GM12864 (cell line): ENCODE measurements at regions not wholly inside any gene's neighbourhood (a gene's known extent, or its start where the extent isn't known, plus 50 kb on each side); places are given as distances from the start of the nearest gene placed in this dataset.
"Not testable (repeated sequence)": the region's sequence is repeated elsewhere in the genome, so short reads cannot be mapped to it uniquely, and the experiment has no call there.

ENCODE experiments used
- DNase-seq: peaks from one replicate; pipeline ENCODE4 v3.0.0-alpha.2; 2011; ENCODE audit warnings: low read depth
- H3K4me3 ChIP-seq: 2 replicates; pipeline ENCODE4 v1.5.1; 2011; ENCODE audit warnings: mild to moderate bottlenecking, low read depth, low read length, control low read depth
- TF ChIP-seq, protein P1 (sequence below): IDR thresholded peaks from 2 replicates; pipeline ENCODE4 v1.5.1; 2011; ENCODE audit warnings: low read depth, mild to moderate bottlenecking, moderate library complexity, low read length, control low read depth, inconsistent platforms; ENCODE audit errors: missing control alignments

DNA sequence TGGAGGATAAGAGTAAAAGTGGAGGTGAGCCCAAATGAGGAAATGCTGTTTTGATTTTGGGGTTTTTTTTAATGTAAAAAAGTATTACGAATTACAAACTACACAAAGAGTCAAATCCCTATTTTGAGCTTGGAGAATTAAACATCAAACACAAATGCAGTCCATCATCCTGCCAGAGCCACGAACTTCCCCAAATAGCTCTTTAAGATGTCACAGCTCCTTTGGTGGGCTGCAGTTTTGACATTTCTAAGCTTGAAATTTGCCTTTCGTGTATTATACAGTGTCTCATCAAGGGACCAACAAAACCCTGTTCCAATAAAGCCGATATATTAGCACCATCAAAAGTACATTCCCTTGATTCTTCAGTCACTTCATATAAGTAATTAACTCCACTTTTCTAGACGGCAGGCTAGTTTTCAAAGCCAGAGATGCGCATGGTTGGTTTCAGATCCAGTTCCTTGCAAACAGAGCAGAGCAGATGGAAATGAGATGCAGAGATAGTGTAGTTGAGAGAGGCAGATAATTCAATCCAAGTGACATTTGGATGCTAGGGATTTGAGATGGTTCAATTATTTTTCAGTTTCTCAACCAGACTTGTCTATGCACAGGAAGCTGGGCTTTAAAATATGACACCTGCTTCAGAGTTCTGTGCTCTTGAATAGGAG, 580.9 kb downstream of the EDEM1 start:
- no peak for DNase-seq
- TF ChIP-seq, protein P1, sequence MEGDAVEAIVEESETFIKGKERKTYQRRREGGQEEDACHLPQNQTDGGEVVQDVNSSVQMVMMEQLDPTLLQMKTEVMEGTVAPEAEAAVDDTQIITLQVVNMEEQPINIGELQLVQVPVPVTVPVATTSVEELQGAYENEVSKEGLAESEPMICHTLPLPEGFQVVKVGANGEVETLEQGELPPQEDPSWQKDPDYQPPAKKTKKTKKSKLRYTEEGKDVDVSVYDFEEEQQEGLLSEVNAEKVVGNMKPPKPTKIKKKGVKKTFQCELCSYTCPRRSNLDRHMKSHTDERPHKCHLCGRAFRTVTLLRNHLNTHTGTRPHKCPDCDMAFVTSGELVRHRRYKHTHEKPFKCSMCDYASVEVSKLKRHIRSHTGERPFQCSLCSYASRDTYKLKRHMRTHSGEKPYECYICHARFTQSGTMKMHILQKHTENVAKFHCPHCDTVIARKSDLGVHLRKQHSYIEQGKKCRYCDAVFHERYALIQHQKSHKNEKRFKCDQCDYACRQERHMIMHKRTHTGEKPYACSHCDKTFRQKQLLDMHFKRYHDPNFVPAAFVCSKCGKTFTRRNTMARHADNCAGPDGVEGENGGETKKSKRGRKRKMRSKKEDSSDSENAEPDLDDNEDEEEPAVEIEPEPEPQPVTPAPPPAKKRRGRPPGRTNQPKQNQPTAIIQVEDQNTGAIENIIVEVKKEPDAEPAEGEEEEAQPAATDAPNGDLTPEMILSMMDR = no peak

DNA sequence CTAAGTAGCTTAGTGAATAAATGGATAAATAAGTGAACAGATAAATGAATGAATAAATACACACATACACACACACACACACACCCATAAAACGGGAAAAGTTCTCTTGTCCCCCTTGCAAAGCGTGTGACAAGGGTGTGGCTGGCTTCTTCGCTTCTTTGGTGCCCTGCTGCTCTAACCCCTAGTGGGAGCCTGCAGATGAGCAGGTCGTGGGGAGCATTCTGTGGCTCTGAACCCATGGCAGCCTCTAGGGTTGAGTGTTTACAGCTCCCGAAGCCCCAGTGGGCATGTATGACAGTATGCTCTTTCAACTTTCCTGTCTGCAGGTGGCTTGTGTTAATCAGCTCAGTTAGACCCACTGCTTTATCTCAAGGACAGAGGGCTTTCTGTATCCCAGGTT, 582.3 kb downstream of the EDEM1 start:
- TF ChIP-seq, protein P1 = no peak
- no peak for DNase-seq
- no peak overlapping the region for H3K4me3 ChIP-seq

More for the DNA sequence above, 580.9 kb downstream of the EDEM1 start:
- H3K4me3 ChIP-seq = no peak overlapping the region

- TF ChIP-seq, protein P1 = no peak
- DNase-seq = no peak
- H3K4me3 ChIP-seq = no peak overlapping the region
Observed at GRCh38 chr3:5774337-5774736, 586.8 kb downstream of the EDEM1 start.

GRCh38 chr3:5775100-5775499, 587.6 kb downstream of the EDEM1 start:
- not testable (repeated sequence) for H3K4me3 ChIP-seq, DNase-seq

DNA sequence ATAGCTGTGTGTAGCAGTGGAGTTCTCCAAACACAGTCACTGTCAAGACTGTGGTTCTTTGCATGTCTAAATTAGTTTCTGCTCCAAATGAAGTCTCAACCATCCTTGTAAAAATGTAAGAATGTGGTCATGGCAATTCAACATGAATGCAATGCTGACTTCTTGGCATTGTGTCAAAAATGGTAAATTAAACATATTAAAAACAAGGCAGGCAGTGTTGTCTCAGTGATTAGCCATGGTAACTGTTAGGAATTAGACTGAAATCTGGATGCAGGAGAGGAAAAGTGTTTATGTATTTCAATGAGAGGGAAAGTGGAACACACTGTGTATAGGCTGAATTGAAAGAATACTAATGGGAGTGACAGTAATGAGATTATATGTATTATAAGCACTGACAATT, 597.2 kb downstream of the EDEM1 start:
- TF ChIP-seq, protein P1 = no peak
- no peak overlapping the region for H3K4me3 ChIP-seq
- no peak for DNase-seq

- TF ChIP-seq, protein P1 = no peak
- DNase-seq = no peak
- no peak overlapping the region for H3K4me3 ChIP-seq
Observed at GRCh38 chr3:5787861-5788488, 600.5 kb downstream of the EDEM1 start.

DNA sequence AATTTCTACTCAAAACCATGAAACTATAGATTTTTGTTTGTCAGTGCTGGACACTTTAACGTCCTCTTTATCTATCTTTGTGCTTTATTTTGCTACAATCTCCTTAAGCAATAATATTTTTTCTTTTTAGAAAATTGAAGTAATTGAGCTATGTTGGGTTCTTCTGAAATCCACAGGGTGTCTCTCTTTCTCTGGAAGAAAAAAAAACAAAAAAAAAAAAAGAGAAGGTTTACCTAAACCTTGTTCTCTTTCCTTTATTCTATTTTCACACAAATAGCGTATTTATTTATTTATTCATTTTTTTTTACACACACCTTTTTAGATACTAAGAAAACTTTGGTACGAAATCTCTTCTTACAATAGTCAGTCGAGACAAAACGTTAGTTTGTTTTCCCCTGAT, 601.0 kb downstream of the EDEM1 start:
- TF ChIP-seq, protein P1 = no peak
- no peak overlapping the region for H3K4me3 ChIP-seq
- no peak for DNase-seq
